GM19351 (cell line): ENCODE measurements at regions not wholly inside any gene's neighbourhood (a gene's known extent, or its start where the extent isn't known, plus 50 kb on each side); places are given as distances from the start of the nearest gene placed in this dataset.

Source experiments
- ATAC-seq: cut with Tn5 transposase; IDR thresholded peaks from one replicate; pipeline ENCODE4 v1.9.1; 2021; ENCODE audit warnings: mild to moderate bottlenecking, moderate library complexity; ENCODE audit not compliant: unreplicated experiment

- peak; percentile 72 for ATAC-seq
These were observed 51.7 kb downstream of the SCN11A start for GRCh38 chr3:39000008-39000450.

- ATAC-seq: no peak
These were observed 53.7 kb downstream of the SCN11A start for GRCh38 chr3:38998086-38998485.

GRCh38 chr3:38996193-38996592 lies 55.6 kb downstream of the SCN11A start:
- ATAC-seq: no peak

DNA sequence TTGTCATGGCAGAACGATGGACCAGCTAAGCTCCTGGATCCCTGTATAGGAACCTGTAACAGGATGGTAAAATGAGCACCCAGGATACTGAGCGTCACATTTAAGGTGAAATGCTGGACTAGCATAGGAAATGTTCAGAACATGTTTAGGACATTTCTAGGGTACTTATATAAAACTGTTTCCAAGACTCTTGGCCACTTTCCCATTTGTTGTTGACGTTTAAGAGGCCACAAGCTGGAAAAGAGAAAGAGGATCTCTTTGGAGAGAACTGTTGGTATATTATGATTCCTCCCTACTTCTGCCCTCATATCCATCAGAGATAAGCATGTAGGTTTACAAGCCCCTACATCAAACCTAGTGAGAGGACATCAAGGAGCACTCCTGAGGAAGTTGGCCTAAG lies 57.5 kb downstream of the SCN11A start:
- no peak for ATAC-seq

DNA sequence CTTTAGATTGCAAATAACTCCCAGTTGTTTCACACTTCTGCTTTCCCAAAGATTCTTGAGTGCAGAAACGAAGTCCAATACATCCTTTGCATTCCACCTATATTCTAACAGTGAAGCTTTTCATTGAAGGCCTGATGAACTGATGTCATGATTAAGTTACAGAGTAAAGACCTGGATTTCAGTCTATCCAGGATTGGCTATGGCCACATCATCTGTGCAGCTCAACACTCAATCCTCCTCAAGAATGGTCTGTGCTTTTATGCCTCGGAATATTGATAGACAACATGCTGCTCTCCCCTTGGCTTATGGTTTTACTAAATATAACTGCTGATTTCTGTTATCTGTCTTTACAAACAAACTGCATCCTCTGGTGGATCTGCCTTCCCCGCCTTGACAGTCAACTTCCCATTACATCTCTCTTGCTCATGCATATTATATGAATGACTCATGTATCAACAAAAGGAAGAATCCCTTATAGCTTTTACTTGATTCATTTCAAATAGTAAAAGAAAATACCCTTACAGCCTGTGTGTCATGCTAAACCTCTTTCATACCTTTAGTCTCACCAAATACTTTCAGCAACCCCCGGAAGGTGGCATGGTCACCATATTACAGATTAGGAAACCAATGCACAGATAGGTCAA lies 59.5 kb downstream of the SCN11A start:
- no peak for ATAC-seq

GRCh38 chr3:38990621-38991020 lies 61.1 kb downstream of the SCN11A start:
- no peak for ATAC-seq

- ATAC-seq: no peak
These were observed 61.7 kb downstream of the SCN11A start for GRCh38 chr3:38989917-38990510.

DNA sequence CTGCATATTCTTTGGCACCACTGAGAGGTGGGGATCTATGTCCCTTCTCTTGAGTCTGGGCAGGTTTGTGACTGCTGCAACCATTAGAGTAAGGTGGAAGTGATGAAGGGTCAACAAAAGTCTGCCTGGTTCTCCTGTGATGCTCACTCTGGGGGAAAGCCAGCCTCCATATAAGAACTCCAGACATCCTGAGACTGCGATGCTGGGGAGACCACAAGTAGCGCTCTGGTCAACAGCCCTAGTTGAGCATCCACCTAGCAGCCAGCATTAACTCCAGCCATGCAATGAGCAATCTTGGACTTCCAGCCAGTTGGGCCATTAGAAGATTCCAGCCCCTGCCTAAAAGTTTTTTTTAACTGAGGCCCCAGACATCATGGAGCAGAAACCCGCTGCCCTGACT lies 62.8 kb downstream of the SCN11A start:
- ATAC-seq: no peak

DNA sequence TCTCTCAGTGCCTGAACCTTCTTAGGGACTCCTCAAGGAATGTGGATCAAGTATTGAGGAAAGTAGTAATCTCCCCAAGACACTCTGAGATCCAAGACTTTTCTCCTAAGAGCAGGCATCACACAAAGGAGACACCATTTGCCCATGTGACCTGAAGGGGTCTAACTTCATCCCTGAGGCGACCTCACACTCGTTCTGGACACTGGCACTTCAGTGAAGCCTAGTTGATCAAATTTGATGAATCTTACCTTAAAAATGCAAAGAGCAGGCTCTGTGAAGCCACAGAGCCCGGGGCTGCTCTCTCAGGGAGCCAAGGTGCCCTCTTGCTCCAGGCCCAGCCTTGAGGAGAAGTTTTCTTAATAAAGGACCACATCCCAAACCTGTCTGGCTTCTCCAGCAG lies 64.3 kb downstream of the SCN11A start:
- no peak for ATAC-seq

DNA sequence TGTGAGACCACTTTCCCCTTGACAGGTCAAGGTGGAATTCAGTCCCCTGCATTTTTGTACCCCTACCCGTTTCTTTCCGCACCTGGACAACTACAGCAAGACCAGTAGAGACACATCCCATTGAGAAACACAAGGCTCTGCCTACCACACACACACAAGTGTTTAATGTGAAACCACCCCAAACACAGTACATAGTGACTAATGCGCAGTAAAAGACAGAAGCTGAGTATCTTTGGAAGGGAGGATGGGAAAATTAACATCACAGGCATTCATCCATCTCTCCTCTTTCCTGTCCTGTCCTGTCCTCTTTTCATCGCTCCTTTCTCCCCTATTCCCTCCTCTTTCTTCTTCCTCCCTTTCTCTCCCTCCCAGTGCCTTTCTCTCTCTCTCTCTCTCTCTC lies 64.8 kb downstream of the SCN11A start:
- ATAC-seq: no peak

DNA sequence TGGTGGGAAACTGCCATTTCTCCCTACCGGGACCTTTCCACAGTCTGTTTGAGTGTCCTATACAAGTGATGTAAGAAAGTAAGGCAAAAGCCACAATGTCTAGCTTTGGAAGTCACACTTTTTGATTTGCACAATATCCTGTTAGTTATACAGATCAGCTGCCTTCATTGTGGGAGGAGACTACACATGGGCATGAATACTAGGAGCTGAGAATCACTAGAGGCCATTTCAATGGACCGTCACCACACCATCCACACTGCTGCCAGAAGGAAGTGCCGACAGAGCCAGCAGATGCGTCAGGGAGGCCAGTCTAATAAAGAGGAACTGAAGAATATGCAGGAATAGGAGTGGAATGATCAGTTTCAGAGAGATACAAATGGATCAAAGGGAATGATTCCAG lies 65.8 kb downstream of the SCN11A start:
- no peak for ATAC-seq

- ATAC-seq: no peak
These were observed 66.2 kb downstream of the SCN11A start for GRCh38 chr3:38985581-38985980.

- ATAC-seq: no peak
These were observed 67.0 kb downstream of the SCN11A start for GRCh38 chr3:38984731-38985130.

DNA sequence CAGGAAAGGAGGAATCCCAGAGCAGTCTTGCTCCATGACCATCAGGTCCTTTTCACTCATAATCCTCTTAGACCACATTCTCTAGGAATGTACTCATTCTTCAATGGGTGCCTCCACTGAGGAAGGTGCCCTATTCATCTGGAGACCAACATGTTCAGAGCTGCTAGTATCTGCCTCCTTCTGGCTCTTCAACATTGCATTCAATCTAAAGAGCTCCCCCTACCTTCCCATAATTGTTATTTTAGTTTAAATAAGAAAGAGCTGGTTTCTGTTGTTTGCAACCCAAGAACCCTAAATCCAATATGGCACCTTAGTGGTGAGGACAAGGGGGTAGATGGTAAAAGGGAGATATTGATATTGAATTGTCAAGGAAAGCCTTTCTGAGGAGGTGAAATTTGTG lies 67.6 kb downstream of the SCN11A start:
- no peak for ATAC-seq

- no peak for ATAC-seq
These were observed 70.8 kb downstream of the SCN11A start for GRCh38 chr3:38980938-38981337.

DNA sequence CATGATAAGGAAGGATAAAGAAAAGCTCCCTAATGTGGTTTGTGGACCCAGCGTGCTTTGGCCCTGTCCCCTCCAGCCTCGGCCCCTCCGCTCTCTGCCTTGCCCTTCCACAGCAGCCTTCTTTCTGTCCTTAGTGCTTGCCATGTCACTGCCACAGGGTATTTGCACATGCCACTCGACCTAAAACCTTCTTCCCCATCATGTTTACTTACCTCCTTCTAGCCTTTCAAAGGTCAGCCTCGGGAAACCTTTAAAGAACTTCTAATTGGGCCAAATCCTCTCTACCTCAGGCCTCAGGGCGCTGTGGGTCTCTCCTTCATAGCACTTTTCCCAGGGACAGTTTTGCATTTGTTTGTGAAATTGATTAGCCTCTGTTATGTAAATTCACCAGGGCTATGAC lies 73.0 kb downstream of the SCN11A start:
- ATAC-seq: no peak

DNA sequence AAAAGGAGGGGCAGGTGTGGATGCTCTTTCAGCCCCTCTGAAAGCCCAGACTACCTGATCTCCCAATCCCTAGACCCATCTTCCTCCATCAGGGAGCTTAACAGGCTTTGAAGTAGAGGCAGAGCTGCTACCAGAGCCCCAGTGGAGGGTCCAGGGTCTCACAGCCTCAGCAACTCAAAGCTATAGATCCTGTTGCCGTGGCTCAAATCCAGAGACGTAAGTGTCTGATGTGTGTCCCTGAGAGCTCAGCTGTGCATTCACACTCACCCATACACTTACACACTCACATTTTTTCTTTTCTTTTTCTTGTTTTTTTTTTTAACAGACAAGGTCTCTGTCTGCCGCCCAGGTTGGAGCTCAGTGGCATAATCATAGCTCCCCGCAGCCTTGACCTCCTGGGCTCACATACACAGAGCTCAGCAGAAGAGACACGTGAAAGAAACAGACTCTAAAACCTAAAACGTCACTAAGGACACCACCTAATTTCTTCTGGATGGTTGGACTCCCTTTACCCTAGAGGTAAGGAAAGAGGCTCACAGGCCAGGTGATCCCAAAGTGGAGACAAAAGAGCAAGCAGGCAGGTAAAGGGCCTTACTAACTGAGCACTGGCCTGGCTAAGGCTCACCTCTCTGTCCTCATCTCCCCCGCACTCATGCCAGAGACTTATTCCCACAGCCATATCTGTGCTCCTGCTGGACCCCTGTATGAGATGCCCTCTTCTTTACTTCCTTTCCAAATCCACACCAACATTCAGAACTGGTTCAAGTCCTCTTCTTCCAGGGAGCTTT lies 80.7 kb downstream of the SCN11A start:
- ATAC-seq: no peak

DNA sequence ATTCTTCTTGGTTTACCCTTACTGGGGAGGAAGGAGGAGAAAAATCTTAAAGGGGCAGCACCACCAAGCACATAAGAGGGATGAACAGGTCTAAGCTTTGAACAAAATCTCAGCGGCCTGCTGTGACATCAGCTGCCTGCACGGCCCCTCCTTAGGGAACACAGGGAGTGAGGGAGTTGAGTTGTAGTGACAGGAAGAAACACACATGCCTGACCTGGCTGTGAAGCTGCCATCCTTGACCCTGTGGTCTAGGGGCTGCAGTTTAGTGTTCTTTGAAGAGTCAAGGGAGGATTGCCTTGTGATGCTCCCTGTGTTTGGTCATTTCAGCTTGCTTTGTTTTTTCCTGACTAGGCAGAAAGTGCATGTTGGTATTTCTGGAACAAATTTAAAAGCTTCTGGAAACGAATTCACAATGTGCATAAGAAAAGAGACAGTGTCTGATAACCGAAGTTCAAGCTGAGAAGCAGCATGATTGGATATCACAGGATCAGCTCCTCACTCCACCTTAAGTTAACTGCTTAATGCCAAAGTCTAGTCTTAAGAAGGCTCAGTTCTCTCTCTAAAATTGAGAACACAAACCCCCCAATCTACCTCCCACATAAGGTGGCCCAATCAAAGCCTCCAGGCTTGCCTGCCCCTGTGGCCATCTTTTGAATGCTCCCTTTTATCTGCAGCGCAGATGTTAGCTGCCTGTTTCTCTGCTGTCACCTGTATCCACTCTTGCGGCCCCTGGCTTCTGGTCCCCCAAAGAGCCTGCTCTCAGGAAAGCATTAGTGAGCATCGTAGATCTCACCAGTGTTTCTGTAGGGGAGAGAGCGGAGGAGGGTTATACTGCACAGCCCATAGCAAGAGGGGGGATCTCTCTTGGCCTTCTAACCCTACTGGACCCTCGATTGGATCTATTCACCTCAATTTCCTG lies 82.2 kb downstream of the SCN11A start:
- ATAC-seq: no peak

DNA sequence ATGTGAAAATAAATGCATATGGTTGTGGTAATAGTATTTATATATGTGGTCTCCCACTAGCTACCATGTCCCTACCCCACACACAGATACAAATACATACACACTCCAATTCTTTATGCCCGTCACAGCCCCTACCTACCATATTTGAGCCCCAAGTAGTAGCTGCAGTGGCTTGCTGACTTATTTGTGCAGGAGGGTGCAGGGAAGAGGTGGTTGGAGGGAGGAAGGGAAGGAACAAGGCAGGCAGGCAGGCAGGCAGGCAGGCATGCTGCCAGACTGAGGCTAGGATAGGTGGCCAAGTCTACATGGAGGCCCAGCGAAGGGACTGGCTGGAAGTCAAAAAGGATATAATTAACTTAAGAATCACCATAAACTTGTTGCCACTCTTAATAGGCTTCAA lies 82.9 kb downstream of the SCN11A start:
- ATAC-seq: no peak

DNA sequence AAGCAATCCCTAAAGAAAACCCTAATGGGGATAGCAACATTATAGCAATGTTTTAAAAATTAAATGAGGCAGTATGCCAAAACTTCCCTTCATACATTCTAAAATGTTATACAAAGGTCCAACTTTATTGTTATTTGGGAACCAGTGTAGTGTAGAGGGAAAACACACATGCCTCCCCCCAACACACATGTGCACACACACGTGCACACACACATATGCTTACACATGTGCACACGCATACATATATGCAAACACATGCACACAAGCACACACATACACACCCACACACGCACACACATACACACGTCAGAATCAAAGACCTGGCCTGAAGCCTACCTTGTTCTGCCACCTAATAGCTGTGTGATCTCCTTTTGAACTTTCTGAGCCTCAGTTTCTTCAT lies 83.3 kb downstream of the SCN11A start:
- no peak for ATAC-seq

- ATAC-seq: no peak
These were observed 84.1 kb downstream of the SCN11A start for GRCh38 chr3:38967693-38967989.
